HG03159 (cell line): ENCODE measurements at regions not wholly inside any gene's neighbourhood (a gene's known extent, or its start where the extent isn't known, plus 50 kb on each side); places are given as distances from the start of the nearest gene placed in this dataset.

Experiments used
- ATAC-seq: cut with Tn5 transposase; IDR thresholded peaks from one replicate; pipeline ENCODE4 v1.9.1; 2021; ENCODE audit warnings: mild to moderate bottlenecking, moderate library complexity; ENCODE audit not compliant: unreplicated experiment

DNA sequence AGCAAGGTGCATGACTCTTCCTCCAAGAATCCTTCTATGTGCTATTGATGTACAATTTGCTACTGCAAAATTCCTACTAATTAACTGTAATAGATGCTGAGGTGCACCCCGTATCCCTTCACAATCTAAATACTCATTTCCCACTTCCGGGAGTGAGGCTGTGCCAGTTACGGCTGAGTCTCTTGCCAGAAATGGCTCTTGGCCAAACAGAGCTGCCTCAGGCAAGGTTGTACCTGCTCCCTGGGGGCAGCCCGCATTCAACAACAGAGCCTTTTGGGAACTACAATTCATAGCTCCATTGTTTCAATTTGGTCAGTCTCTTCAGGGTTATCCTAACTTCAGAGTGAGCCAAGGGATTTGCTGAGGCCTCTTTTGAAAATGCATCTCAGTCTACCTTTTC is 789.8 kb upstream of the MAP3K7 start:
- no peak for ATAC-seq

DNA sequence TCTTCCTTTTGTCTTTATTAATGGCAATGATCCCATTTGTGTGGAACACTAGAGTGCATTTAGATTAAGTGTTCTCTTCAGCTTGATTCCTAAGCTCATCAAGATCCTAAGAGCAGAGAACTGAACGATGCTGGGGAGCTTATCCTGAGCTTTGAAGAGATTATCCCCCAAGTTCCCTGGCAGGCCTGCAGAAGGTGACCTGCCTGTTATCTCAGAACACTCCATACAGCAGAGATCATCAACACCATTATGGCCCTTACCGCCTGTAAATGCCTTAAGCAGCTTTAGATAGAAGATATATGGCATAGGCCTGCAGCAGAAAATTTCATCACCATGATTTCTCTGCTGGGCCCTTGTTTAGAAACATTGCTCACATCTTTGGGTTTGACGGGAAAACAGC is 779.9 kb upstream of the MAP3K7 start:
- no peak for ATAC-seq

DNA sequence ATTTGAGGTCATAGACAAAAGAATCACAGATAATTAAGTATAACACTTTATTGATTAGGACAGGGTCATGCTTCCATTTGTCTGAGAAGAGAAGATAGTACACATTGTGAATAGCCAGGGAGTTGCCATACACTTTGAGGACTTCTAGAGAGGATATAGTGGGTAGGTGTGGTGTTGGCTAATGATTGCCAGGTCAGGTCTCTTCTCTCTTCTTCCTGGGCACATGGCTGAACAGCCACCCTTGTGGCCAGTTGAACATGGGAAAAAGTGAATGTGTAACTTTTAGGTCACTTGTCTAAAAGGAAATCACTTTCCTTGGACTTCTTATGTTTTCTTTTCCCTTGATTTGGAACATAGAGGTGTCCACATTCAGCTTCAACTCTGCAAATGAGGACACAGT is 772.1 kb upstream of the MAP3K7 start:
- no peak for ATAC-seq

DNA sequence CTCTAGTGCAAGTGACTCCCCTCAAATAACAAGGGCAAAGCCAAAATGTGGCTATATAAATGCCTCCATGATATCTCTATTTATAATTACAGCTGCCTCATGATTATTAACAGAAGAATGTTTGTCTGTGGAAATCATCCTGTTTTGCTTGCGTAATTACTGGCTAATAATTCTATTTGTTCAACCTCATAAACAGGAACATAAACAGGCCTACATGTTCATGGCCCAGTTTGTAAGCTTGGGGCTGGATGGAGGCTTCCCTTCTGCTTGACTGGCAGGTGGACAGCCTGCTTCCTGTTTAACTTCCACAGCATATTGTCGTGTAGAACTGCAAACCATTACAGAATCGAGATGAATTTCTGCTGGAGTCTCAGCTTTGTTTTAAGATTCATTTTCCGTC is 766.0 kb upstream of the MAP3K7 start:
- ATAC-seq: no peak

DNA sequence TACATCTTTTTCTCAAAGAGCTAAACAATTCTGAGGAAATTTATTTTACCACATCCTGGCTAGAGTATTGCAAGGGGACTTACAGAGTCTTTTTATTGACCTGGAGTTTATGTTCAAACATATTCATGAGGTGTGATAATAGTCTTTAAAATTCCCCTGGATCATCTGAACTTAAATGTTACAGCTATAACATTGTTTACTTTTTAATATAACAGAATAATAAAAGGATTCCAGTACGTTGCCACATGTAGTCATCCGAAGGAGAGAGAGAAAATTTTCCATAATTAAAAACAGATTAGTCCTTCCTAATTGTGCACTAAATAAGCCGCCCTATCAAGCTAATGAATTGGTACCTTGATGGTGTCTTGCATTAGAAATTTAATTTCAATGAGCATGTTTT is 765.4 kb upstream of the MAP3K7 start:
- no peak for ATAC-seq

DNA sequence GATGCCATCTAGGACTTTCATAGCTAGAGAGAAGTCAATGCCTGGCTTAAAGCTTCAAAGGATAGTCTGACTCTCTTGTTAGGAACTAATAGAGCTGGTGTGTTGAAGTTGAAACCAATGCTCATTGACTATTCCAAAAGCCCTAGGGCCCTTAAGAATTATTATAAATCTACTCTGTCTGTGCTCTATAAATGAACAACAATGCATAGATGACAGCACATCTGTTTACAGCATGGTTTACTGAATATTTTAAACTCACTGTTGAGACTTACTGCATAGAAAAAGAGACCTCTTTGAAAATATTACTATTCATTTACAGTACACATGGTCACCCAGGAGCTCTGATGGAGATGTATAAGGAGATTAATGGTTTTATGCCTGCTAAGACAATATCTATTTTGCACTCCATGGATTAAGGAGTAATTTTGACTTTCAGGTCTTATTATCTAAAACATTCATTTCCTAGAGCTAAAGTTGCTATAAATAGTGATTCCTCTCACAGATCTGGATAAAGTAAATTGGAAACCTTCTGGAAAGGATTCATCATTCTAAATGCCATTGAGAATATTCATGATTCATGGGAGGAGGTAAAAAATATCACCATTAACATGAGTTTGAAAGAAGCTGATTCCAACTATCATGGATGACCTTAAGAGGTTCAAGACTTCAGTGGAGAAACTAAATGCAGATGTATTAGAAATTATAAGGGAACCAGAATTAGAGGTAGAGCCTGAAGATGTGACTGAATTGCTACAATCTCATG is 763.5 kb upstream of the MAP3K7 start:
- ATAC-seq: no peak

DNA sequence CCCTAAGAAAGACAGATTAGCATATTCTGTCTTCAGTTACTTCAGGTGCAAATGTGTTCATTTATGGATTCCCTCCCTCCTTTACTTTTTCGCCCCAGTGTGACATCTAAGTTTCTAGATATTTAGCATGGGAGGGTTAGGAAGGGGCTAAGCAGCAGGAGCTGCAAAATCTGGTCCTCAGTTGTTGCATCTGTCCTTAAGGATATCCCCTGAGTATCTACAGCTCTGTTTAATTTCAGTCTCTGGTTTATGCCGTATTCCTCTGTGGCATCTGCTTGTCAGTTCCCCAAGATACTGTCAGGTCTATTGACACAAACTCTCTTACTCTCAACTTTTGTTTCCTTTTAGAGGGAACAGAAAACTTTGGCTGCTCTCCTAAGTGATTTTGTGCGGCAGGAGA is 754.6 kb upstream of the MAP3K7 start:
- ATAC-seq: no peak

DNA sequence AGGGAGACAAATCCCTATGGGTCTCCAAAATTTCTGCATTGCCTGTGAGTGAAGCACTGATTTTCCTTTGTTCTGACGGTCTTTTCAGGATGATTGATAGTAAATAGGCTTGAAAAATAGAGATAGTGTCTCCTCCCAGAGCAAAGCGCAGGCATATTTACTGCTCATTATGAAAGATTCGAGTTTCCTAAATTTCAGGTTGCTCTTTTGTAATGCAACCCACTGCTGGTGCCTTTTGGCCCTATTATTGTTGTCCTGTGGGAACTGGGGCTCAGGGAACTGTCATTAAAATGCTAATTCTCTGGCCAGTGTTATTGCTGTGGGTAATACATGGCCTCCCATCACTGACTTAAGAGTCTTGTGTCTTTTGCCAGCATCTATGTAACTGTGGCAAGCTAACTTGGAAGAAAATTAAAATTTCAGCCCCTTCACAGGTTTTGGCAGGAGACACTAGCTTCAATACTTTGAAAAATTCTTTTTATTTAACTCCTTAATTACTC is 754.1 kb upstream of the MAP3K7 start:
- no peak for ATAC-seq

DNA sequence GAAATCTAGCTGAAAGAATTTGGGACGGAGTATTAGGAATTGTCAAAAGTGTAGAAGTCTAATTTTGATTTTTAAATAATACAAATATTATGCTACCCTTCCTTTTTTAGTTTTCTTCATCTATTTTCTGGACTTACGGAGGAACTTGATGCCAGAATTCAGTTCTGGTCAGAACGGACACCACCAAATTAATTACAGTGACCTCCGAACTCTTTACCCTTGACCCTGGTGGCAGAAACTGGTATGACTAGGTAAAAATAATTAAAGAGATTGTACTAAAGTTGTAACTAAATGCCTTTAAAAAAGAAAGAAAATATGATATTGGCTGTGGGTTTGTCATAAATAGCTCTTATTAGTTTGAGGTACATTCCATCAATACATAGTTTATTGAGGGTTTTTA is 751.1 kb upstream of the MAP3K7 start:
- ATAC-seq: no peak

DNA sequence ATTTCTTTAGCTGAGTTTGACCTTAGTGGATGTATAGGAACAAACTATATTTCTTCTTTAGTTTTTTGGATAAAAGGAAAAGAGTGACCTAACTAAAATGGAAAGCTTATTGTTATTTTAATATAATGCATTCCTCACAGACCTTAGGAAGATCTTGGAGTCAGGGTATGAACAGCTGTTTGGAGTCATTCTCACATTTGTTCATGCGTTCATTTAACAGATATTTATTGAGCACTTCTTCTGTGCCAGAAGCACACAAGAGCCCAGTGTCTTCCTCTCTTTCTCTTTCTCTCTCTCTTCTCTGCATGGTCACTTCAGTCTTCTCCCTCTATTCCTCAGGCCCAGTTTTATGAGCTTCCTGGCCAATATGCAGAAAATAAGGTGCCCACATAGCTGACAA is 744.0 kb upstream of the MAP3K7 start:
- no peak for ATAC-seq

DNA sequence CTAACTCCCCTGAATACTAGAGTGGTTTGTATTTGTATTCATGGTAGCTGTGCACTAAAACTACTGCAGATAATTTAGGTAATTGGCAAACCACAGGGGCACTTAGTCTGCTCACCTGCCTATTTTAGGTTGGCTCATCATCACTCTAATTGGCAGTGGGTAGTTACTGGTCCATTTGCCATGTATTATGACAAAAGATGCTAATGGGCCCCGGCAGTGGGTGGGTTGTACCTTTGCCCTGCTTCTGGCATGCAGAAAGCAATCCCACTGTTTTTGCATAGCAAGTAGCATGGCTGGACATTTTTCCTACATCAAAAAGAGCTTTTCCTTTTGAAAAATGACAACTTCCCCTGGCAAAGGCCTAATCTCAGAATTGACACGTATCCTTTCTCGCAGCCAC is 741.4 kb upstream of the MAP3K7 start:
- ATAC-seq: no peak

DNA sequence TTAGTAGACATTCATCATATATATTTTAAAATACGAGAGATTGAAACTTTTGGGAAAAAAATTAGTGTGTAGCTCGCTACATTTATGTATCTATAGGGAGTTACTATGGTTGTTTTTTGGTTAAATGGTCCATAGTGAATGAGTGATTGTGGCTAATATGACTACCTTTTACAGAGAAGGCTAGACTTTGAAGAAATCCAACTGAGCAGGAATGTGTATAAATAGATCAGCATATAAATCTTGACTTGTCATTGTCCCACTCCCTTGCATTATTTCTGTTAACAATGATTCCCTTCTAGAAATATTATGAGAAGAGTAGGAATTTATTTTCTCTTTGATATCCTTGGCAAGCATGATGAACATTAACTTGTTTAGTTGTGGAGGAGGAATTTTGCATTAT is 737.8 kb upstream of the MAP3K7 start:
- no peak for ATAC-seq

DNA sequence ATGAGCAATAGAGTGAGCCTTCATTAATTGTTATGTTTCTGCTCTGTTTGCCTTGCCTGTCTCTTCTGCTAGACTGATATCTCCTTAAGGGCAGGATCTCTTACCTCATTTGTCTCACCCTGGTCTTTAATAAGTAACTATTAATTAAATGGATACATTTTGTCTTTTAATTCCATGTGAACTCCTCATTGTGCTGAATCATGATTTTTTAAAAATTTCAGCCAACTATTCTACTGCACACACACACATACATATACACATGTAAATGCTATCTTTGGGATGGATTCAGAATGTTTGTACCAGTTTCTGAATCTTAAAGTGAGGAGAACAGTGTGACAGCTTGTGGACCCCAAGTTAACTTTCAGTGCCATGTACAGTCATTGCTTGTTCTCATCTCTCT is 731.1 kb upstream of the MAP3K7 start:
- no peak for ATAC-seq

DNA sequence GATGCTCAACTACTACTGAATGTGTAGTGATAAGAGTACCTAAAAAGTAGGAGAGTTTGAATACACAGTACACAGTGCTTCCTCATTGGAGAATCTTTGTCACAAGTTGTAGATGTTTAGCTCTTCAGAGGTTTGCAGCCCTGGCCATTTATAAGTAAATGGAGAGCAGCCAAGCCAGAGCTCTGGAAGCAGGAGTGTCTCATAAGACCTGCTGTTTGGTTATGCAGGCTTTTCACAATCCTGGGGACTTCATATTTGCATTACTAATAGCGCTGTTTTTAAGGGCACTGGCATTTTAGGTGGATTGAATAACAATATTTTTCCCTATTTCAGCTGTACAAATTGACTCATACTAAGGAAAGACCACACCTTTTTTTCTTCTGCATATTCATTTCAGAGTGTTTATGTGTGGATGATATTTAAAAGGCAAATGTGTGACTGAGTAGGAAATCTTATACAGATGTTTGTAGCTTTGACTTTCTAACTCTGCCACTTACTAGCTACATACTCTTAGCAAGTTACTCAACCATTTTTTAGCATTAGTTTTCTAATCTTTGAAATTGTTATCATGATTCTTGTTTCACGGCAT is 730.5 kb upstream of the MAP3K7 start:
- ATAC-seq: no peak

DNA sequence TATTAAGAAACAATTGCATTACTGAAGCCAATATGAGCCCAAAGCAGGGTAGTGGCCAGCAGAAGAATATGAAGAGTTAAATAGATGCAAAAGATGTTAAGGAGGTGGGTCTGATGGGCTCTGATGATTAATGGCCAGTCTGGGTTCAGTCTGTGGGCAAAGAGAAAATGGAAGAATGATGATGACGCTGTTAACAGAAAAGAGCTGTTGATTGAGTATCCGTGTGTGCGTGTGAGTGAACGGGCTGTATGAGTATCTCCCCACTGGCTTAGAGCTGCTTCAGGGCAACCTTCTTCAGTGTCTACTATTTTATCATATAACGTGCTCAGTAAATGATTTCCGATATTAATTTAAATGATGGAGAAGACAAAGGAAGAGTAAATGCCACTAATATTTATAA is 723.3 kb upstream of the MAP3K7 start:
- ATAC-seq: no peak

DNA sequence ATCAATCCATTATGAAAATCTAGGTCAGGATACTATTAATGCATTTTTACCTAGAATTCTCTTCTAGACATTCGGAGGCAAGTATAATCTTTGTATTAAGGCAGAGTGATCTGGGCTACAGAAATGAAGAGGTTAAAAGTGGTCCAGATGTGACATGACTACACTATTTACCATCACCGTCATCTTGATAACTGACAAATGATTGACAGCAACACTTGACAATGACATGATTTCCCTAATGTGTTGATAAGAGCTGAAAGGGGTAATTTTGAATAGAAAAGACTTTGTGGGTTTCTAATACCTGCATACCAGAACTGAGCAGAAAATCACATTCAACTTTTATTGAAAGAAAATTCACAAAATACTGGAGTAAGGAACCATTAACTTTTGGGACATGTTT is 718.9 kb upstream of the MAP3K7 start:
- ATAC-seq: no peak

DNA sequence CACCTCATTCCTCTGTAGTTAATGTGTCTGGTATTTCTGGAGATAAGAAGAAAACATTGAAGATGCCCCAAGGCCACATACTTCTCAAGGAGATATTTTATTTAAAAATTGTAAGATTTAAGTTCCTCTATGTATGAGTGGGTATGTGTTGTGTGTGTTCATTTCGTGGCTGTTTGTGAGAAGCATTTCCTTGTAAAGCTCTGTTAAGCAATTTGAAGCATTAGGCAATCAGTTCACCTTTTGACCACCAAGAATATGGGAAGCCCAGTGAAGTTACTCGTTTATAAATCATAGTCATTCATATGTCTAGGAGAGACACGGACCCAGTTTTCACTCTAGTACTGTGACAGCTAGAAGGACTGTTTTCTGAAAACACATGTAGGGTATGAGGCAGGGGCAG is 717.6 kb upstream of the MAP3K7 start:
- no peak for ATAC-seq

DNA sequence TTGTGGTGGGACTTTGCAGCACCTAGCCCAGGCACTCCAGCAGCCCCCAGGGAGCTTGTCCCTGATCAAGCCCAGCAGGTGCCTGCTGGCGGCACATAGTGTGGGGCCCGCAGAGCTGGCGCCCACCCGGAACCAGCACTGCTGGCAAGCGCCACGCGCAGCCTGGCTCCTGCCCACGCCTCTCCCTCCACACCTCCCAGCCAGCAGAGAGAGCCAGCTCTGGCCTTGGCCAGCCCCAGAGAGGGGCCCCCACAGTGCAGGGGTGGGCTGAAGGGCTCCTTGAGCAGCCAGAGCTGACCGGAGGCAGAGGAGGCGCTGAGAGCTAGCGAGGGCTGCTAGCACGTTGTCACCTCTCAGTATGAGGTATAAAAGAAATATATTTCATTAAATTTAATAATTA is 716.5 kb upstream of the MAP3K7 start:
- no peak for ATAC-seq

DNA sequence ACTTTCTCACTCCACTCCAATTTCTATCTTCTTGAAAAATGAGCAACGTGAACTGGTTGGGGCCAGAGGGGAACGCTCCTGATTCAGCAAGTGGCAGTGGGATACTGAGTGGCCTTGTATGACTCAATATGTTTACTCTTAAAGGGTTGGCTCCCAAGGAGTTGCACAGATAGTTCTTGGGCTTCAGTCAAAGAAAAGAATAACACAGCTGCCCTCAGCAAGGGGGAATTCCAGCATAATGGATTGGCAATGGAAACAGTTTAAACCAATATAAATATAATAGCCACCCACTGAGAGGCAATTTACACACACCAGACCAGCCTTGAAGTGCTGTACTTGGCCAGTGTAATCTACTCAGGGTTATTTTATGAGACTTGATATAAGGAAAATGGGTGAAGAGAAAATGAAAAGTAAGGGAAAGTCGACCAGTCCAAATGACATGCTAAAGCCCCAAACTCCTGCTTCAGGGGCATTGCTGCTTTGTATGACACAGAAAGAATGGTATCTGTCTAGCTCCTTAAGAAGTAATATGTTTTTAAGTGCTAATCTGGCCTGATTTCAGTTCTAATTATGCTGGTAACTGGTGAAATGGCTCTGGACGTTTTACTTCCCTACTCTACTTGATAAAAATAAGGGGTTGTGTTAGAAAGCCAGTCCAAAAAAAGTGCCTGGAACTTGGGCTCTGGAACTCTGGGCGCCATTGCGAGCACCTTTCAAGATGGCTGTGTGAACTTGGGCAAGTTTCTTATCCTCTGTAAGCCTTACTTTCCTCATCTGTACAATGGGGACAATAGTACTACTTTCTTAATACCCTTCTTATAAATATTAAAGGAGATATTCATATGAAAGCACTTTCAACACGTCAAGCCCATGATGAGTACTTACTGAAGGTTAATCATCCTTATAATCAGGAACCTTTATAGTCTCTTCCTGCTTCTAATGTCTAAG is 712.9 kb upstream of the MAP3K7 start:
- ATAC-seq: no peak

DNA sequence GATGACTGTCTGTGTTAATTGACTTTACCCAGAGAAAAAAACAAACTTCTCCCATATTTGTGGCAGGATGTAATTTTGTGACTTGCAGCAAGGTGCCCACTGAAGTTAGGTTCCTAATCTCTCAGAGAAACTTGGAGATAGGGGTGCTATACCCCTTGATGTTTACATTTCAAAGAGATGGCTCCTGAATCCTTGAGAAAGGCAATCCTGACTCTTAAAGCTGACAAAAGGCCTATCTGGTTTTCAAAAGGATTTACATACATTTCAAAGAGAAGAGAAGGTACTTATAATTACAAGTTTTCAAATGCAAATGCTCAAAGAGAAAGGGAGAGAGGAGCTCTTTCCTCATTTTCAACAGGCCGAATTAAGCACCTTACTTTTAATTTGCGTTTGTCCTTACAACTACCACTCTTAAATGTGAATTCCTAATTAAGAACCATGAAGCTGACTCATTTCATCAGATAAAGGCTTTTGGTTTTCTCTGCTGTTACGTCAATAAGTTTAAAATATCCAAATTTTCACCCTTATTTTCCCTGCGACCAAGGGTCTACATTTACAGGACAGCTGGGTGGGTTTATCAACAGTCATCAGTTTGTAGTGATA is 711.8 kb upstream of the MAP3K7 start:
- ATAC-seq: no peak

DNA sequence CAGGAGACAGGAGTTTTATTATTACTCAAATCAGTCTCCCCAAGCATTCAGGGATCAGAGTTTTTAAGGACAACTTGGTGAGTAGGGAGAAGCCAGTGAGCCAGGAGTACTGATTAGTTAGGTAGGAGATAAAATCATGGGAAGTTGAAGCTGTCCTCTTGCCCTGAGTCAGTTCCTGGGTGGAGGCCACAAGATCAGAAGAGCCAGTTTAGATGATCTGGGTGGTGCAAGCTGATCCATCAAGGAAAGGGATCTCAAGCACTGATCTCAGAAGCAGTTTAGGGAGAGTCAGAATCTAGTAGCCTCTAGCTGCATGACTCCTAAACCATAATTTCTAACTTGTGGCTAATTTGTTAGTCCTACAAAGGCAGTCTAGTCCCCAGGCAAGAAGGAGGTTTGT is 706.5 kb upstream of the MAP3K7 start:
- ATAC-seq: no peak
